GM18519 (cell line): ENCODE measurements at regions not wholly inside any gene's neighbourhood (a gene's known extent, or its start where the extent isn't known, plus 50 kb on each side); places are given as distances from the start of the nearest gene placed in this dataset.
A peak's percentile ranks its signal among the peaks of the same experiment; 100 is the strongest.

Experiments
- ATAC-seq: cut with Tn5 transposase; IDR thresholded peaks from one replicate; pipeline ENCODE4 v1.9.1; 2021; ENCODE audit warnings: mild to moderate bottlenecking, moderate library complexity; ENCODE audit not compliant: unreplicated experiment, low FRiP score

DNA sequence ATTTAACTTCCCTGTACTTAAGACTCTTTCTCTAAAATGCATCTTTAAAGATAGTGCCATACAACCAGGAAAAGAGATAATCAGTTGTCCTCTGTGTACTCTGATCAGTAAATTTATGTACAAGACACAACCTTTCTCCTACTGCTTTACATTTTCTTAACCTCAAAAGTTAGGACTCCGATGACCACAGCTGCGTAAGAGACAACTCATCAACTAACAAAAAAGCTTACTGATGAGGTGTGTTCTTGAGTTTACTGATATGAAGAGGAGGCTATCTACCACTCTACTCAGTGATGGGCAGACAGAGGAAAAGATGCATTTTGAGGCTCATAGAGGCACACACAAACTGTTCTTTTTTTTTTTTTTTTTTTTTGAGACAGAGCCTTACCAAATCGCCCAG, 71.4 kb upstream of the HIF1A start:
- ATAC-seq = no peak

DNA sequence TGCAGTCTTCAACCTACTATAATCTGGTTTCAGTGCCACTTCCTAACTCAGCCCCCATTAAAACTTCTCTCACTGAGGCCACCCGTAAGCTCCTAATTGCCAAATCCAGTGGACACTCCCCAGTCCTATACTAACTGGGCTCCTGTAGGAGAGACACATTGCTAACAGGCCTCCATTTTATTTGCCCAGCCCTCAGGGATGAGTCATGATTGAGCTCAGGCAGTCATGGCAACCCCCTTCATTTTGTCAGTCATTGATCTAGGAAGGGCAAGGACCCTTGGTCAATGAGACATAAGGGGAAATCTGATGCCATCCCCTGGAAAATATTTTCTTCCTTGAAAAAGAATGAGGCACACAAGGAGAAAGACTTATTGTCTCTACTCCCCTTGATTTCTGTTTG, 70.1 kb upstream of the HIF1A start:
- ATAC-seq = no peak

DNA sequence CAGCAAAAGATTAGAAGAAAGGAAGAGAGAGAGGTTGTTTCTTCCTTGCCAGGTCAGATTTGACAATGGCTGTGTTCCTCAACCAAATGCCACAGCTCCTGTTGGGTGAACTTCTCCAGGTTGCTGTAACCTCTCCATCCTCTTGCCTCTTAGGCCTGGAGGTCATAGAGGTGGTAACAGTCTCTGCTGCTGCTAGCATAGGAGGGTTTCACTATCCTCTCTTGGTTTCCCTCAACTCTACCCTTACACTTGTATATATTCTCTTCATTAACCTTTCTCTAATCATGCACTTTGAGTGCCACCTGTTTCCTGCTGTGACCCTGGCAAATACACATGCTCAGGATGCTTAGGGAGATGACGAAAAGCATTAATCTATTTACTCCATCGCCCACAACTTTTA, 67.7 kb upstream of the HIF1A start:
- ATAC-seq = no peak

DNA sequence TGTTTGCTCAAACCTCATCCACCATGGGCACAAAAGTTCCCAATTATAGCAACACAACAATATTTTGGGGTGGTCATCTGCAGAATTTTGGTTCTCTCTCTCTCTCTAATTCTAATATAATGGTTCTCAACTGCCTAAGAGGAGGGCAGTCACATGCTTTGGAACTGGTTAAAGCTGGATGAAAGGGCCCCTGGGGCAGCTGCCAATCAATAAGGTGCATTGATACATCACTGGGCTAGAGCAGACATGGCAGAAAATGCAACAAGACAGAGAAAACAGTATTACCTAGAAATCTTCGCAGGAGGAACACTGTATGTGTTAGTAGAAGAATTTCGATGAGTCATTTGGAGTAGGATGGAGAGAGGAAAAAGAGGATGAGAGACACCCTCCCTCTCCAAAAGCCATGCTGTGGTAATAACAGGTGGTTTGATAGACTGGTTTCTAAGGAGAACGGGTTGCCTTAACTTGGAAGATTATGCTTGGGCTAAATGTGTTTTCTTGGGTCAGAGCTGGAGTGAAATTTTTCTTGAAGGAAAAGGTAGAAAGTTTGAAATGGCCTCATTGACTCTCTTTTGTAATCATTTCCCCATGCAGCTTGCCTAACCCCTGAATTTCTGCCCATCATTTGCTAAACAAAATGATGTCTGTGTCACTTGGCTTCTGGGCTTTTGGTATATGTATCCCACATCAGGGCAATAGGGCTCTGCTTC, 67.1 kb upstream of the HIF1A start:
- no peak for ATAC-seq

DNA sequence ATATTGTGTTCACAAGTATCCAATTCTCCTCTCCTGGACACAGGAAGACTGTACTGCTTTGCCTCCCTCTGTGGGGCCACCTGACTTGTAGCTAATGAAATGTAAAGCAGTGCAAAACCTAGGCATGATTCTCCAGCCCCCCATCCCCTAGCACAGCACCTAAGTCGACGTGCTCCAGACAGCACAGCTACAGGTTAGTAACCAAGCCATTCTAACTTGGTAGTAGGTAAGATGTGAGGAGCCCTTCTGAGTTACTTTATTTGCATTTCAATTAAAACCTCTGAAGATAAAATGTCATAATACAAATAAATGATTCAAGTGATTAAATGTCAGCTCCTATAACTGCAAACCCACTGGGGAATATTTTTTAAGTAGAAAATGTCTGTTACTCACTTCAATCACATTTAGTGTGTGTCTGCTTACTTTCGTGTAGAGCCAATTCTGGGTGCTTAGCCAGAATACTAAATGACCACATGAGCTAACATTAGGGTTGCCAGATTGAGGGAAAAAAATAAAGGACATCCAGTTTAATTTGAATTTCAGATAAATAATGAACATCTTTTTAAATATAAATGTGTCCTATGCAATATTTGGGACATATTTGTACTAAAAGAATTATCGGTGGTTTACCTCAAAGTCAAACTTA, 64.8 kb upstream of the HIF1A start:
- ATAC-seq = no peak

DNA sequence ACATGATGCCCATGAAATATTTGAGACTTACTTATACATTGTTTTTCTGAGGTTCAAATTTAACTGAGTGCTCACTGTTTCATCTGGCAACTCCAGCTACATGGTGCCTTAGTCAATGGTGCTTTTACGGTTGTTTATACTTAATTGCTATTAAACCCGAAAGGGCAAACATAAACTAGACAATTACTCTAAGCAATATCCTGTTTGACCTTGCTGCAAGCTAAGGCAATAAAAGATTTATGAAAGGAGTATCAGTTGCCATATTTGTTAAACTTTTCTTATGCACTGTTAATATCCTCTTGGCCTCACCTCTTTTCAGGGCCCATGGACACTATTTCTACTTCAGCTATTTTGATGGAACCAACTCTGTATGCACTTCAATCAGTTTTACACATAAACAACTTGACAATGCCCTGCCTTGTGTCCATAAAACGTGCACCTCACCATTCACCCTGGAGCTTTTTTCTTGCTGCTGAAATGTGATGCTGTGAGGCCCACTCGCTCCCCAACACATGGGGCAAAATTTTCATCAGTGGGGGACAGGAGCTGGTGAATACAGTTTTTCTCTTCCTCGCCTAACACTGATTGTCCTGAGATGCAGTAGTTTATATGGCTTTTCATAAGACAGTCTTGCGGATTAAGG, 64.1 kb upstream of the HIF1A start:
- no peak for ATAC-seq

DNA sequence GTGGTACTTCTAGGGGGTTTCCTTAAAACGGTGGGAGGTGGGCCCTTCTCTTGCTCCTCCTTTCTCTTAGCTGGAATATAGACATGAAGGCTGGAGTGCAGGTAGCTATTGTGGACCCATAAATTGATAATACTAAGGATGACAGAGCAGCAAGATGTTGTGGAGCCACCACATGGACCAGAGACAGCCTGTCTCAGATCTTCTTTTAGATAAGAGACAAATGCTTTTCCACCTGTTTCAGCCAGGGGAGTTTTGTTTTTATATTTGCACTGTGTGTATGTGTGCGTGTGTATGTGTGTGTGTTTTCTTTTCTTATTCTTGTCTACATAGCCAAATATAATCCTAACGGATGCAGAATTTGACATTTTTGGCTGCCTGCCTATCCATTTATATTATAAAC, 62.9 kb upstream of the HIF1A start:
- no peak for ATAC-seq

DNA sequence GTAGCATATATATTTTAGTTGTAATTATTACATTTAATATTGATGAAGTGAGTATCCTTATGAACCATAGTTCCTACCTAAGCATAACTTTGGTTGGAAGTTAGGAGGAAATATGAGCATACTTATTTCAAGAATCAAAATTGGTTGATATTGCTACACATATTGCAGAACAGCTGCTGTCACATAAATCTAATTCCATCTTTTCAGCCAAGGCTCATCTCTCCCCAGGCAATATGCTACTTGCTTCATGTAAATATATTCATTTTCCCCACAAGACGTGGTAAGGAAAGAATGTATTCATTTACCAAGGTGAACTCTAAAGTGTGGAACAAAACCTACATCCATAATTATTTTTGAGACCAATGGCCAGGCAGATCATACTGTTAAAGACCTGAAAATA, 62.5 kb upstream of the HIF1A start:
- no peak for ATAC-seq

DNA sequence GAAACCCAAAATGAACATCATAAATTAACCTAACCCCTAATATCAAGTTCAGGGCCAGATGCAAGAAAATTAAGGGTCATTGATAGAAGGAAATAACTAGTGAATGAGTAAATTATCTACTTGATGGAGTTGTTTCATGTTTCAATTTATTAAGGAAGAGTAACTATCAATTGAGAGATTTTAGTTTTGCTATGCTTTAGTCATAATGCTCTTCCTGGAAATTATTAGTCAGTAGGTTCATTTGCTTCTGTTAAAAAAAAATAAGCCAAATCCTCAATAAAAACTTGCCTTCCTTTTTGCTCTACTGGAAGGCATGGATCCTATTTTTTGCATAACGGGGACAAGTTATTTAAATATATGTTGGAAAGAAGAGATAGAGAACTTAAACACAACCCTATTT, 59.0 kb upstream of the HIF1A start:
- no peak for ATAC-seq

DNA sequence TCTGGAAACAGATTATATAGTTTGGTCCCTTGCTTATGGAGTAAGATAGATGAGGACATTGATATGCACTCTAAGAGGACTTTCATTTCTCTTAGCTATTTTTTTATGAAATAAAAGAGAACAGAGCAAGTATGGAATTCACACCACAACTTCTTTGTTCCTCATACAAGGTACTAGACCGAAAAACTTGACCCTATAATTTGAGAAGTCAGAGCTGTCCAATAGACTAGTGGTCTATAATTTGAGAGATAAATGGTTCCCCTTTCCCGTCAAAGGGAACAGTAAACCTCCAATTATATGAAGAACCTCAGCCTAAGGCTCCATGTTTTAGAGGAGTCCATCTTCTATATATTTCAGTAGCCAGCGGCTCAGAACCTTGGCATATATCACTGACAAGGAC, 58.5 kb upstream of the HIF1A start:
- ATAC-seq = no peak

DNA sequence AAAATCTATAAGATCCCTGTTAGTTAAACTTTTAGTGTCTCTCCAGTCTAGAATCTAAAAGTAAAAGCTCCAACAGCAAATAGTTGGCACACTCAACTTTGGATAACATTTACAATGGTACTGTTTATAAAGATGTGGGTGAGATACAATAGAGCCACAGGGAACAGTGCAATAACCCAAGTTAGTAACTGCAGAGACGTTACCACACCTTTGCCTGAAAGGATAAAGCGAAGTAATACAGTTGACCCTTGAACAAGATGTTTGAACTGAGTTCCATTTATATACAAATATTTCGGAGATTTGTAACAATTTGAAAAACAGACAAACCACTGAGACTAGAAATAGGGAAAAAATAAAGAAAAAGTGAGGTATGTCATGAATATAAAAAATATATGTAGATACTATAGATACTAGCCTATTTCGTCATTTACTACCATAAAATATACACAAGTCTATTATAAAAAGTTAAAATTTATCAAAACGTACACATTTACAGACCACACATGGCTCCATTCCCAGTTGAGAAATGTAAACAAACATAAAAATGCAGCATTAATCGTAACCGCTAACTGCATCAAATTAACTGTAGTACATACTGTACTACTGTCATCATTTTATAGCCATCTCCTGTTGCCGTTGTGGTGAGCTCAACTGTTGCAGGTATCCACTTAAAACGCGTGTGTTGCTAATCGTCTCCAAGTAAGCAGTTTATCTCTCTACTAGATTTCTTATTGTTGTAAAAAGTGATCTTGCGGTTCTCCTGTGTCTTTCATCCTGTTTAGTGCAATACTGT, 56.5 kb upstream of the HIF1A start:
- ATAC-seq = no peak

DNA sequence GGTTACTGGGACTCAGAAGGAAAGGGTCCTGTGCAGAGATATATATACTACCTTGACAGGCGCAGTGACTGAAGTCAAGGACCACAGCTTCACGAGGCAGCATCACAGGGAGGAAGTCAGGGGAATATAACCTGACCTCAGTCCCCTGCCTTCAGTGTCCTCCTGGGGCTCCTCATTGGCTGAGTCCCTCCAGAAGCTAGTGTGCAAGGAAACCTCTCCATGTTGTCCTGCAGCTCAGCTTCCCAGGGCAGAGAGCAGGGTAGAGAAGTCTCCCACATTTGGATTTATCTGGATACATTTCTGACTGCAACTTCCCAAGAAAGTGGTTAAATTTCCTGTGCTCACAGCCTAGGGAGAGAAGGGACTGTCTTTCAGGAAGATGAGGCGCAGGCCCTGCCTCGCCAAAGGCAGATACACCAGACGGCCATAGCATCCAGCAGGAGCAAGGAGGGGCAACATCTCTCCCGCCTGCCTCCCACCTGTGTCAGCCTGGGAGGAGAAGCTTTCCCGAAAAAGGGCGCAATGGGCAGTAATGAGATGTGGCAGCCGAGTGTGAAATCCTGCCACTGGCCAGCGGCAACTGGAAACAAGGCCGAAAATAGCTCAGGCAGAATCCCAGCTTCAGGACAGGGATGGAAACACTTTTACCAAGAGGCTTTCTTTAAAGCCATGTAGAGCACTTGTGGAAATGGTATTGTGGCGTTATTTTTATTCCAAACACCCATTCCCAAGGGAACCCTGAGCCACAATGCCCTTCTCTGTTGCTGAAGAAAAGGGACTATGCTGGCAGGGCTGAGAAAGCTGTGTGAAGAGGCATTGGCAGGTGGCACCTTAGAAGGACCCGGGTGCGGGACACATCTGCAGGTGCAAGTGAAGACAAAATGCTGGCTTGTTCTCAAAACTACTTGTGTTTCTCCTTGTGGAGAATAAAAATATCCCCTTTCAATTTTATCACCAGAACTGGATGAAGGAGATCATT, 54.9 kb upstream of the HIF1A start:
- ATAC-seq = no peak

DNA sequence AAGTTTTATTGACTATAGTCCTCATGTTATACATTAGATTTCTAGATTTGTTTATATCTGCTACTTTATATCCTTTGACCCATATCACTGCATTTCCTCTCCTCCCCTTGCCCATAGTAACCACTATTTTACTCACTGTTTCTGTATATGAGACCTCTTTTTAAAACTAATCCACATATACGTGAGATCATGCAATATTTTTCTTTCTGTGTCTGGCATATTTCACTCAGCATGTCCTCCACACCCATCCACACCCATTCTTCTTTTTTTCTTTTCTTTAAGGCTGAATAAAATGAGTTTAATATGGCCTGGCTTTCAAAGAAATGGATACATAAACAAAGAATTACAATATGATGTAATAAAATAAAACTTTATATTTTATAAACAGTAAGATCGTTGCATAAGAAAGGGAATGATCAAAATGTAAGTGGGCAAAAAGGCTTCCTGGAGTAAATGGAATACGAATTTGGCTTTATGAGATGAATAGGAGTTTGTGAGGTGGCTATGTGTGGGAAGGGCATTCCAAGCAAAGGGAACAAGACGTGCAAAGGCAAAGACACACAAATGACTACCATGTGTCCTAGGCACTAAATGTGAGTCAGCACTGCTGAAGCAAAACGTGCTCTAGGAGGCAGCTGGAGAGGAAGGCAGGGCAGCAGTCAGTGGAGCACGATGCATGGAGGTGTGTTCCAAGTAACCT, 53.2 kb upstream of the HIF1A start:
- ATAC-seq = no peak

DNA sequence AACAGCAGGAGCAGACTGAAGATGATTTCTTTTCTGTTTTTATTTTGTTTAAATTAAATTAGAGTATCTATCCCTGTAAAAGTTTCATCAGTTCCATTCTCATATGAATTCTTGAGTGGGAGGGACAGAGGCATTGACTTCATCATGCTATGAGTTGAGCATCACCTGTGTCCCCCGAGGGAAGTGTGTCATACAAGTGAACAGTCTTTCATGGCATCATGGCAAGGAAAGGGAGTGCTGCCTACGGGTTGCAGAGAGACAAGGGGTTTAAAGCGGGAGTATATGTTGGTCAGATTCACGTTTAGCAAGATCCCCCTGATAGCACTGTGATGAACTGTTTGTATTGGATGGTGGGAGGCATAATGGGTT, 52.7 kb upstream of the HIF1A start:
- no peak for ATAC-seq

DNA sequence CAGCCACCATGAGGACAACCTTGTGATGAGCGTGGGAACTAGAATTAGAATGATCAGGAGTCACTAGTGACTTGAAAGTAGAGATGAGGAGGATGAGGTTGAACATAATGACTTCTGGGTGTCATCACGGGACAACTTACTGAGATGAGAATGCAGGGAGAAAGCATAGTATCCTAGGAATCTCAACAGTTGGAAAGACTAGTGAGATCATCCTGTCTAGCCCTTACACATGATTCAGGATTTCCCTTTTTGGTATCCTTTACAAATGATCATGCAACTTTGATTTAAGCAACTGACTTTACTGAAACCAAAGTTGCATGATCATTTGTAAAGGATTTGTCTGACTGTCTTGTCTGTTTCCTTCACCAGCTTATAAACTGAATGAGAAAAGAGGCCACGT, 51.8 kb upstream of the HIF1A start:
- ATAC-seq = no peak

DNA sequence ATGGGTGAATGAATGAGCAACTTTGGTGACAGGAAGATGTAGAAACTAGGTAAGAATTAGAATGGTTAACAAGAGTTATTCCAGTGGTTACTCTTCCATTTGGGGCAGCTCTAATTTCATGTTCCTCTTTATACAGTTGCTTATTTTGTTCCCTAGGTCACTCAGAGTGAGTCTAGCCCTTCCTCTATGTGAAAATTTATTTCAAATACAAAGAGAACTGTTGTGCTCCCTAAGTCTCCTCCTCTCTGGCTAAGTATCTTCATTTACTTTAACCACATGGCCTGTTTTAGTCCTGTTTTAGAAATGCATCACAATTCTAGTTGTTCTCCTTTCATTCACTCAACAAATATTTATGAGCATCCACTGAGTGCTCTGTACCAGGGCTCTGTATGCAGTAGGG, 51.1 kb upstream of the HIF1A start:
- no peak for ATAC-seq

DNA sequence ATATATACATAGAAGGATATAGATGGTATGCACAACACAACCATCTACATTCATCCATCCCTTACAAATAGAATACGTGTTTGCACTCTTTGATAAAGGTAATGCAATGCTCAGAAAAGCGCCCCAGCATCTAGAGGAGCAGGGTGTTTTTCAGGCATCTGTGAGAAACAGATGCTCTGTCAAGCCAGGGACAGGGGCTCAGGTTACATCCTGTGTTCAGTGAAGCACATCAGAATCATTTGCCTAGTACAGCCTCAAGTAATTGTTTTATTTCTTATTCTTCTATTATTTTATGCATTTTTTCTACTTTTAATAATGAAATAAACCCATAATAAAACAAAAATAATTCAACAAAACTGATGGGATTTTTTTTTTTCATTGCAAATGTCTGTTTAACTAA, 50.5 kb upstream of the HIF1A start:
- peak; percentile 73 for ATAC-seq

DNA sequence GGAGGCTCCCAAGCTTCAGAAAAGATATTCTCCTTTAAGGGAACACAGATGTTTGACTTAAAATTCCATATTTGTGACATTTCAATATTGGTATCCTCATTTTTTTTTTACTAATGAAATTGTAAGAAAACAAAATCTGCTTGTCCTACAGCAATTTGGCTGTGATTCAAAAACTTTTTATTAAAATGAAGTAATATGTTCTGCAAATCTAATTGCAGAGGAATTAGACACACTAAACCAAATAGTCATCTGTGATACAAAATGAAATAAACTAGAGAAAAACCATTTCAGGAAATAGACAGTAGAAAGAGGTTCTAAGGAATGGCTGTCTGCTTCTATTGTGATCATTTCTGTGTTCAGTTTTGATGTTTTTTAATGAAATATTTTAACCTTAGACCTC, 50.1 kb upstream of the HIF1A start:
- no peak for ATAC-seq
